ENCODE measurements at regions not wholly inside any gene's neighbourhood (a gene's known extent, or its start where the extent isn't known, plus 50 kb on each side); places are given as distances from the start of the nearest gene placed in this dataset.

DNA sequence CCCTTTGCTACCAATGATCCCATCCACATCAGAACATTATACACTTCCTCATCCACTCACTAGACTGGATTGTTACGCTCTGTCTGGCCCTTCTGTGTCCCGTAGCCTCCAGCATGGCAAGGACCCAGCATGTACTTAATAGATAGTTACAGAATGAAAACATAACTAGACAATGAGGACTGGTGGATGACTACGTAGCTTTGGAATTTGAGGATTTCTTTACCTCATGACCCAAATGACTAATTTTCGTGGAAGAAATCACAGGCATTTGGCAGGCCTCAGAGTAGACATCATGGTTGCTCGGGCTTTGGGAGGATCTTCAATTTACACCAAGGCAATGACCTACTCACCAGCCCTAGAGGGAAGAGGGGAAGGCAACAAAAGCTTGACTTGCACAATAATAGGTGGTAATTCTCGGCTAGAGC is 299.8 kb downstream of the TLE1 start:
- DNase-seq (ENCODE audit: low spot score) = peak; percentile 73

GRCh38 chr9:81388831-81389230 is 300.5 kb downstream of the TLE1 start:
- DNase-seq (ENCODE audit: low spot score) = no peak

- no peak for DNase-seq (ENCODE audit: low spot score)
These were observed 301.8 kb downstream of the TLE1 start for GRCh38 chr9:81387360-81388106.

DNA sequence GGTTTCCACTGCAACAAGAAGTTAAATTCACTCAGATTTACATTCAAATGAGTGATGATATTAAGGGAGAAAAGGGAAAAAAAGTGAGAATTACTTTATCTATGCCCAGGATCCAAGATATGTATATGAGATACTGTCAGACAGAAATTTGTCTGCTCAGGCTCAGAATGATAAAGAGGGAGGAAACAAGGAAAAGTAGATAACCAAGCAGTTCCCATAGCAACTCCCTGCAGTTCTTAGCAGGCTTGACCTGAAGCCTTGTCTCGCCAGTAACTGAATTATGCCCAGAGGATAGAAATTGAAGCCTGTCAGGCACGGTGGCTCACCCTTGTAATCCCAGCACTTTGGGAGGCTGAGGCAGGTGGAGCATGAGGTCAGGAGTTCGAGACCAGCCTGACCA is 304.4 kb downstream of the TLE1 start:
- no peak for DNase-seq (ENCODE audit: low spot score)

GRCh38 chr9:81382281-81382680 is 307.1 kb downstream of the TLE1 start:
- no peak for DNase-seq (ENCODE audit: low spot score)

- no peak for DNase-seq (ENCODE audit: low spot score)
These were observed 307.7 kb downstream of the TLE1 start for GRCh38 chr9:81381694-81382093.

- DNase-seq (ENCODE audit: low spot score) = no peak
These were observed 308.6 kb downstream of the TLE1 start for GRCh38 chr9:81380504-81381359.

DNA sequence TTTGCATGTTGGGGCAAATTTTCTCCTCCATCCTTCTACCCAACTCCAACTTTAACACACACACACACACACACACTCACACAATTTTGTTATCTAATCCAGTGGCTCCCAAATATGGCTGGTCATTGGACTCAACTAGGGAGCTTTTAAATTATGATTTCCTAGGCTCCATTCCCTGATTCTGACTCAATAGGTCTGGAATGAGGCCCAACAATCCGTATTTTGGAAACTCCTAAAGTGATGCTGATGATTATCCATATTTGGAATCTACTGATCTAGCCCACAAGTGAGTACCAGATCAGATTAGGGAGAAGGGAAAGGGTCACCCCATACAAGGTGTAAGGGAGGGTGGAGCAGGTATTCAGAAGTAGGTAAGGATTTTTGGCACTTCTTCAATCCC is 309.7 kb downstream of the TLE1 start:
- DNase-seq (ENCODE audit: low spot score) = no peak

GRCh38 chr9:81377921-81378320 is 311.4 kb downstream of the TLE1 start:
- DNase-seq (ENCODE audit: low spot score) = no peak

DNA sequence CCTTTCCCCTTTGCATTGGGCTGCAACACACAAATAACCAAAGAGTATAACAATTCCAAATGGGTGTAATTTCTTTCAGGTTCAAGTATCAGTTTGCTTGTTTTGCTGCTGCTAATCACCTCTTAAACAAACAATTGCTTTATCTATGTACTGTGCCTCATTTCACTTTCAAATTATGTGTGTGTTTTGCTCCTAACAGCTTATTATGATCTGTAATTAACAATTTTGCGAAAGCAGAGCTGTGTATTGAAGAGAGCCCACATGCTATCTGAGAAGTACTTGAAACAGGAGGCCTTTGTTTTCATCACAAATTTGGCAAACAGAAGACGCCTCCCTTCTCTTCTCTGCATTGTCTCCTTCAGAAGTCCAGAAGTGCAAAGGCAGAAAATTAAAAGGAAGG is 312.0 kb downstream of the TLE1 start:
- peak; percentile 40 for DNase-seq (ENCODE audit: low spot score)

- peak; percentile 21 for DNase-seq (ENCODE audit: low spot score)
These were observed 313.9 kb downstream of the TLE1 start for GRCh38 chr9:81375187-81376100.

DNA sequence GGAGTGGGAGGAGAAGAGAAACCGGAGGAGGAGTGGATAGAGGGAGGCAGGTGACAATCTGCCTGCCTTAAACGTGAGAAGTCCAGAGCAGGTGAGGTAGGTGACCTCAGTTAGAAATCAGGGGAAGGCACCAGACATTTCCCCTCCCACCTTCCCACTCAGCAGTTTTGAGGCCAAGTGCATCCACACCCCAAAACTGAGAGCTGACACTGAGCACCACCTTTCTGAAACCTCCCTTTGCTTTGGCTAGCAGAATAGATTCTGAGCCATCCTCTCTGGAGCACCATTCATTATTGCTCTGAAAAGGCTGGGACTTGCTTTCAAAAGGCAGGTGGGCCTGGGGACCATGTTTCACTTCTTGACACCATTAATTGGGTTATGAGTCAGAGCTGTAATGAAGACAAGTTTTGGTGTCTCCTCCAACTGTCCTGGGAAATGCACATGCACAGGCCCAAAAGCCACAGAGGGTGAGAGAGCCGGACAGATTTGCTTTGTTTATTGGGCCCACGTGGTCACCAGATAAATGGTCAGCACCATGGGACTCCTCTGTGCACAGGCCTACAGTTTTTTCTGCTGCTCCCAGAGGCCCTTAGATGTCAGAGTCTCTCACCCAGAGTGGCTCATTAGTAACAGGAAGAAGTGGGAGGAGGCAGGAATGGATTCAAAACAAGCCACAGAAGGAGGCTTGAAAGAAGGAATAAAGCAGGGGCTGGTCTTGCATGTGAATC is 314.7 kb downstream of the TLE1 start:
- peak; percentile 96 for DNase-seq (ENCODE audit: low spot score)

DNA sequence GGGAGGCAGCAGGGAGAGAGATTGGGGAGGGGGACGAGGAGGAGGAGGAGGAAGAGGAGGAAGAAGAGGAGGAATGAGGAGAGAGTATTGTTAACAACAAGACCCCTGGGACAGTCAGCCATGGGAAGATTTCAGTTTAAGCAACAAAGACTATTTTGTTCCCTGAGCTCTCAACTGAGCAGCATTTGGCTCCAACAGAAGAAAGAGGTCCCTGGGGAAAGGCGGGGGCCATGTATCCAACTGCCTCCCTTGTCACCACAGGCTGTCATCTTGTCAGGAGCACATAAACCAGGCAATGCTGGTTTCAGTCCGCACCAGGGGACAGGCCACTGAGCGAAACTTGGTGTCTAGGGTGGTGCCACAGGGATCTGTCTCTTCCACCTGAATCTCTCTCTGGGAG is 316.1 kb downstream of the TLE1 start:
- peak; percentile 90 for DNase-seq (ENCODE audit: low spot score)

- peak; percentile 47 for DNase-seq (ENCODE audit: low spot score)
These were observed 316.6 kb downstream of the TLE1 start for GRCh38 chr9:81372628-81373191.

DNA sequence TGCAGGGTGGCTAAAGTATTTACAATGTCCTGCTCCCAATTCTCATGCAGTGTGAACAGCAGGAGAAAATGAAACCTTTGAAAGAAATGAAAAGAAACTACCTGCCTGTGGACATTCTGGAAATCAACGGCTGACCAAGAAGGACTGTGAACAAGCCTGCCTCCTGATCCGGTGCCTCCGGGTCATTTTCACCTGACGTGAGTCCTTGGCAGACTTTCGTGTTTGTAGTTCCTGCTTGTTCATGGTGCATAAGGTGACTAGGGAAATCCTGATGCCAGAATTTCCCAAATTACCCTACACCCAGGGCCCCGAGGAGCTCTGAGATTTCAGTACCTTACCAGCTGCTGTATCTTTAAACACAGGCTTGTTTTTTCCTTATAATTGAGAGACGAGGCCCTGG is 317.5 kb downstream of the TLE1 start:
- DNase-seq (ENCODE audit: low spot score) = no peak

DNA sequence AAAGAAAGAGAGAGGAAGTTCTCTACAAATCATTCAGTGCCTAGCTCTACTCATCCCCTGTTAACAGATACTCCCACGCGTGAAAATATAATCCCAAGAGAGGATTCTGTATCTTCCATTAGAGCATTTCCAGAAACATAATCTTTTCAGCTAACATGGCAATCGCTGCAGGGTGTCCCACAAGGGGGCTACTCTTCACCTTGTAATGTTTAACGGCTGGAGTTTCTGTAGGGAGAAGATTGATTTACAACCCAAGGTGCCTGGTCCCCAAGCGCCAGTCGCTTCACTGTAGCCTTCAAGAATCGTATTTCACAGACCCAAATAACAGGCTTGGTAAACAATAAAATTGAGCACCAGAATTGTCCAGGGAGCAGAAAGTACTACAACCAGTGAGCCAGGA is 318.7 kb downstream of the TLE1 start:
- no peak for DNase-seq (ENCODE audit: low spot score)

- no peak for DNase-seq (ENCODE audit: low spot score)
These were observed 319.3 kb downstream of the TLE1 start for GRCh38 chr9:81370096-81370495.

DNA sequence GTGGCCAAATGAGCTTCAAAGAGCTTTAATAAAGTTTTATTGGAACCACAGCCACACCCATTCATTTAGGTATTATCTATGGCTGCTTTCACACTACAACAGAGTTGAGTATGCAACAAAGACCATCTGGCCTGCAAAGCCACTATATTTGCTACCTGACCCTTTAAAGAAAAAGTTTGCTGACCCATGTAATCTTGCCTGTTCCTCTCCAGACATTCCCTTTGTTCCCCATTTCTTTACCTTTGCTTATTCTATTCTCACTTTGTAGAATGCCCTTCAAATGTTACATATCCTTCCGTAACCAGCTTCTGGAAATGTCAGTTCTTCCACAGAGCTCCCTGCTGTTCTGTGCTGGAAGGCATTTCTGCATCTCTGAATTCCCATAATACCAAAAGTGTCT is 320.2 kb downstream of the TLE1 start:
- no peak for DNase-seq (ENCODE audit: low spot score)

GRCh38 chr9:81363916-81364480 is 325.3 kb downstream of the TLE1 start:
- DNase-seq (ENCODE audit: low spot score) = no peak

DNA sequence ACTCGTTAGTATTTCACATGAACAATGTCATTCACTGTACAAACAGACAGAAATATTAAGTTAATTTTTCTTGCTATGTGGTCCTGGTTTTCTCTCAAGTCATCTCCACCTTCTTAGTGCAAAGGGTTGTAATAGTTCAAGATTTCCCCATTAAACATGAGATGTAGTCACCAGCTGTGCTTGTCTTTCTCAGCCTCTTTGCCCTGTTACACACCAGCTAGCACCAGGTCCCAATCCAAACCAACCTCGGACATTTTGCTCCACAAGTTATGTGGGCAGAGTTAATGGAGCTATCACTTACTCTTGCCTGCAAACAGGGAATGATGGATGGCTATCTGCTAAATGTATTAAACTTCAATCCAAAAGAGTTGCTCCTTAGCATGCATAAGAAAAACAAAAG is 328.1 kb downstream of the TLE1 start:
- no peak for DNase-seq (ENCODE audit: low spot score)

- DNase-seq (ENCODE audit: low spot score) = no peak
These were observed 338.2 kb downstream of the TLE1 start for GRCh38 chr9:81351166-81351565.
